HepG2 (cell line): ENCODE measurements at regions not wholly inside any gene's neighbourhood (a gene's known extent, or its start where the extent isn't known, plus 50 kb on each side); places are given as distances from the start of the nearest gene placed in this dataset.

ENCODE experiments used
- ATM ChIP-seq: fragments of 450-650 bp; IDR thresholded peaks from 2 replicates; pipeline ENCODE4 v1.7.1; 2017; ENCODE audit warnings: mild to moderate bottlenecking, borderline replicate concordance
- CCAR2 ChIP-seq: fragments of 200-400 bp; formaldehyde crosslinking; optimal IDR thresholded peaks from 2 replicates; pipeline ENCODE3; 2018; ENCODE audit warnings: low read depth, mild to moderate bottlenecking, low read length, moderate library complexity
- CENPT ChIP-seq: sonication (generic); formaldehyde crosslinking; IDR thresholded peaks from 2 replicates; pipeline ENCODE4 v1.8.0; 2022; ENCODE audit warnings: low read depth, mild to moderate bottlenecking, moderate library complexity, missing genetic modification reagents
- CREB1 ChIP-seq, 2 experiments: fragments of 450-650 bp in 1 of 2; IDR thresholded peaks; 2 replicates each; pipeline ENCODE4 v1.6.1; 2016 to 2017; ENCODE audit warnings: control low read depth in 1 of 2, mild to moderate bottlenecking in 1 of 2, missing compliant biosample characterization in 1 of 2, missing genetic modification characterization in 1 of 2
- ESRRA ChIP-seq: sonication (generic); formaldehyde crosslinking; IDR thresholded peaks from 2 replicates; pipeline ENCODE4 v1.5.1; 2020; ENCODE audit warnings: mild to moderate bottlenecking, low read depth, missing genetic modification reagents
- MEF2D ChIP-seq: sonication (generic); formaldehyde crosslinking; IDR thresholded peaks from 2 replicates; pipeline ENCODE4 v1.5.1; 2020; ENCODE audit warnings: mild to moderate bottlenecking, missing genetic modification reagents
- RAD51 ChIP-seq: fragments of 450-650 bp; IDR thresholded peaks from 2 replicates; pipeline ENCODE4 v1.6.1; 2016; ENCODE audit warnings: borderline replicate concordance
- ZNF567 ChIP-seq: sonication (generic); formaldehyde crosslinking; IDR thresholded peaks from 2 replicates; pipeline ENCODE4 v1.8.1; 2023; ENCODE audit warnings: mild to moderate bottlenecking, missing genetic modification reagents, borderline replicate concordance
- ZNF749 ChIP-seq: sonication (generic); formaldehyde crosslinking; IDR thresholded peaks from 2 replicates; pipeline ENCODE4 v1.8.0; 2022; ENCODE audit warnings: mild to moderate bottlenecking, missing genetic modification reagents, moderate library complexity, borderline replicate concordance
- TF ChIP-seq, protein P1 (sequence below): sonication (generic); formaldehyde crosslinking; conservative IDR thresholded peaks from 2 replicates; pipeline ENCODE4 v1.4.0; 2020; ENCODE audit warnings: mild to moderate bottlenecking, missing genetic modification reagents, moderate library complexity
- TF ChIP-seq, protein P2 (sequence below): sonication (generic); formaldehyde crosslinking; IDR thresholded peaks from 2 replicates; pipeline ENCODE4 v1.5.0; 2020; ENCODE audit warnings: mild to moderate bottlenecking, missing genetic modification reagents
- TF ChIP-seq, protein P3 (sequence below): sonication (generic); formaldehyde crosslinking; IDR thresholded peaks from 2 replicates; pipeline ENCODE4 v1.9.0; 2022; ENCODE audit warnings: missing genetic modification reagents, mild to moderate bottlenecking, borderline replicate concordance
- TF ChIP-seq, protein P4 (sequence below): sonication (generic); formaldehyde crosslinking; IDR thresholded peaks from 2 replicates; pipeline ENCODE4 v1.5.0; 2020; ENCODE audit warnings: mild to moderate bottlenecking, missing genetic modification reagents

DNA sequence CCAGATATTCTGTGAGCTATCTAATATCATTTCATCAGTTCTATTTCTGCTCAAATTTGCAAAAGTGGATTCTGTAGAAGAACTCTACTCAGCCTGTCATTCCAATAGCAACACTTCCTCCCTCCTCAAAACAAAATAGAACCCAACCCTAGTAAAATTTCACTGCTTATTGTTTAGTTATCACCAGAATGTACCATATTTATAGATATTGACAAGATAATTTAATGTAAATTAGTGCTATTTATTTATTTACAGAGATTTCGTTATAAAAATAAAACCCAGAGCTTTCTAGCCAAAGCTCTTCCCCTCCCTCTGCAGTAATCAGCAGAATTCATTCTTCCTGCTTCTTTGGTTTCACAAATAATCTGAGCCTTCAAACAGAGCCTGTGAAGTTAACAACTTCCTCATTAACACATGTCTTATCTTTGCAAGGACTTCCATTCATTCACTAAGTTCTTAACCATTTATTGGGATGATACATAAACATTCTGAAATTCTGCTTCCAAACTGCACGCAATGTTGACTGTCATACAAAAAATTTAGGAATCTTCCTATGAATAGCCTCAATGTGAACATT lies 73.7 kb upstream of the PJA2 start (continued):
- TF ChIP-seq, protein P1, sequence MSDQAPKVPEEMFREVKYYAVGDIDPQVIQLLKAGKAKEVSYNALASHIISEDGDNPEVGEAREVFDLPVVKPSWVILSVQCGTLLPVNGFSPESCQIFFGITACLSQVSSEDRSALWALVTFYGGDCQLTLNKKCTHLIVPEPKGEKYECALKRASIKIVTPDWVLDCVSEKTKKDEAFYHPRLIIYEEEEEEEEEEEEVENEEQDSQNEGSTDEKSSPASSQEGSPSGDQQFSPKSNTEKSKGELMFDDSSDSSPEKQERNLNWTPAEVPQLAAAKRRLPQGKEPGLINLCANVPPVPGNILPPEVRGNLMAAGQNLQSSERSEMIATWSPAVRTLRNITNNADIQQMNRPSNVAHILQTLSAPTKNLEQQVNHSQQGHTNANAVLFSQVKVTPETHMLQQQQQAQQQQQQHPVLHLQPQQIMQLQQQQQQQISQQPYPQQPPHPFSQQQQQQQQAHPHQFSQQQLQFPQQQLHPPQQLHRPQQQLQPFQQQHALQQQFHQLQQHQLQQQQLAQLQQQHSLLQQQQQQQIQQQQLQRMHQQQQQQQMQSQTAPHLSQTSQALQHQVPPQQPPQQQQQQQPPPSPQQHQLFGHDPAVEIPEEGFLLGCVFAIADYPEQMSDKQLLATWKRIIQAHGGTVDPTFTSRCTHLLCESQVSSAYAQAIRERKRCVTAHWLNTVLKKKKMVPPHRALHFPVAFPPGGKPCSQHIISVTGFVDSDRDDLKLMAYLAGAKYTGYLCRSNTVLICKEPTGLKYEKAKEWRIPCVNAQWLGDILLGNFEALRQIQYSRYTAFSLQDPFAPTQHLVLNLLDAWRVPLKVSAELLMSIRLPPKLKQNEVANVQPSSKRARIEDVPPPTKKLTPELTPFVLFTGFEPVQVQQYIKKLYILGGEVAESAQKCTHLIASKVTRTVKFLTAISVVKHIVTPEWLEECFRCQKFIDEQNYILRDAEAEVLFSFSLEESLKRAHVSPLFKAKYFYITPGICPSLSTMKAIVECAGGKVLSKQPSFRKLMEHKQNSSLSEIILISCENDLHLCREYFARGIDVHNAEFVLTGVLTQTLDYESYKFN (CRISPR knock-in tag) = no peak
- TF ChIP-seq RAD51 (no peak), ZNF567 (CRISPR knock-in tag) (no peak), ZNF749 (CRISPR knock-in tag) (no peak), MEF2D (no peak), CREB1 (IDR thresholded peaks at IDR 0.05) (no peak), CREB1 (CRISPR knock-in tag; IDR thresholded peaks at IDR 0.05) (no peak), ESRRA (CRISPR knock-in tag) (no peak), ATM (no peak), CCAR2 (no peak), CENPT (CRISPR knock-in tag) (no peak)
- TF ChIP-seq, protein P2, sequence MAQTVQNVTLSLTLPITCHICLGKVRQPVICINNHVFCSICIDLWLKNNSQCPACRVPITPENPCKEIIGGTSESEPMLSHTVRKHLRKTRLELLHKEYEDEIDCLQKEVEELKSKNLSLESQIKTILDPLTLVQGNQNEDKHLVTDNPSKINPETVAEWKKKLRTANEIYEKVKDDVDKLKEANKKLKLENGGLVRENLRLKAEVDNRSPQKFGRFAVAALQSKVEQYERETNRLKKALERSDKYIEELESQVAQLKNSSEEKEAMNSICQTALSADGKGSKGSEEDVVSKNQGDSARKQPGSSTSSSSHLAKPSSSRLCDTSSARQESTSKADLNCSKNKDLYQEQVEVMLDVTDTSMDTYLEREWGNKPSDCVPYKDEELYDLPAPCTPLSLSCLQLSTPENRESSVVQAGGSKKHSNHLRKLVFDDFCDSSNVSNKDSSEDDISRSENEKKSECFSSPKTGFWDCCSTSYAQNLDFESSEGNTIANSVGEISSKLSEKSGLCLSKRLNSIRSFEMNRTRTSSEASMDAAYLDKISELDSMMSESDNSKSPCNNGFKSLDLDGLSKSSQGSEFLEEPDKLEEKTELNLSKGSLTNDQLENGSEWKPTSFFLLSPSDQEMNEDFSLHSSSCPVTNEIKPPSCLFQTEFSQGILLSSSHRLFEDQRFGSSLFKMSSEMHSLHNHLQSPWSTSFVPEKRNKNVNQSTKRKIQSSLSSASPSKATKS = no peak
- TF ChIP-seq, protein P3, sequence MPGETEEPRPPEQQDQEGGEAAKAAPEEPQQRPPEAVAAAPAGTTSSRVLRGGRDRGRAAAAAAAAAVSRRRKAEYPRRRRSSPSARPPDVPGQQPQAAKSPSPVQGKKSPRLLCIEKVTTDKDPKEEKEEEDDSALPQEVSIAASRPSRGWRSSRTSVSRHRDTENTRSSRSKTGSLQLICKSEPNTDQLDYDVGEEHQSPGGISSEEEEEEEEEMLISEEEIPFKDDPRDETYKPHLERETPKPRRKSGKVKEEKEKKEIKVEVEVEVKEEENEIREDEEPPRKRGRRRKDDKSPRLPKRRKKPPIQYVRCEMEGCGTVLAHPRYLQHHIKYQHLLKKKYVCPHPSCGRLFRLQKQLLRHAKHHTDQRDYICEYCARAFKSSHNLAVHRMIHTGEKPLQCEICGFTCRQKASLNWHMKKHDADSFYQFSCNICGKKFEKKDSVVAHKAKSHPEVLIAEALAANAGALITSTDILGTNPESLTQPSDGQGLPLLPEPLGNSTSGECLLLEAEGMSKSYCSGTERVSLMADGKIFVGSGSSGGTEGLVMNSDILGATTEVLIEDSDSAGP (CRISPR knock-in tag) = no peak
- TF ChIP-seq, protein P4, sequence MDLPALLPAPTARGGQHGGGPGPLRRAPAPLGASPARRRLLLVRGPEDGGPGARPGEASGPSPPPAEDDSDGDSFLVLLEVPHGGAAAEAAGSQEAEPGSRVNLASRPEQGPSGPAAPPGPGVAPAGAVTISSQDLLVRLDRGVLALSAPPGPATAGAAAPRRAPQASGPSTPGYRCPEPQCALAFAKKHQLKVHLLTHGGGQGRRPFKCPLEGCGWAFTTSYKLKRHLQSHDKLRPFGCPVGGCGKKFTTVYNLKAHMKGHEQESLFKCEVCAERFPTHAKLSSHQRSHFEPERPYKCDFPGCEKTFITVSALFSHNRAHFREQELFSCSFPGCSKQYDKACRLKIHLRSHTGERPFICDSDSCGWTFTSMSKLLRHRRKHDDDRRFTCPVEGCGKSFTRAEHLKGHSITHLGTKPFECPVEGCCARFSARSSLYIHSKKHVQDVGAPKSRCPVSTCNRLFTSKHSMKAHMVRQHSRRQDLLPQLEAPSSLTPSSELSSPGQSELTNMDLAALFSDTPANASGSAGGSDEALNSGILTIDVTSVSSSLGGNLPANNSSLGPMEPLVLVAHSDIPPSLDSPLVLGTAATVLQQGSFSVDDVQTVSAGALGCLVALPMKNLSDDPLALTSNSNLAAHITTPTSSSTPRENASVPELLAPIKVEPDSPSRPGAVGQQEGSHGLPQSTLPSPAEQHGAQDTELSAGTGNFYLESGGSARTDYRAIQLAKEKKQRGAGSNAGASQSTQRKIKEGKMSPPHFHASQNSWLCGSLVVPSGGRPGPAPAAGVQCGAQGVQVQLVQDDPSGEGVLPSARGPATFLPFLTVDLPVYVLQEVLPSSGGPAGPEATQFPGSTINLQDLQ (CRISPR knock-in tag) = no peak
